ENCODE measurements at regions not wholly inside any gene's neighbourhood (a gene's known extent, or its start where the extent isn't known, plus 50 kb on each side); places are given as distances from the start of the nearest gene placed in this dataset.

GRCh38 chr9:24698881-24699518 lies 153.3 kb upstream of the IZUMO3 start:
- TF ChIP-seq ZNF274 (IDR thresholded peaks at IDR 0.05; ENCODE audit: low read depth, low read length) (no peak), YY1 (IDR thresholded peaks at IDR 0.05; ENCODE audit: insufficient read depth, insufficient read length) (no peak), SUZ12 (IDR thresholded peaks at IDR 0.05; ENCODE audit: extremely low read depth, insufficient read depth, insufficient read length) (no peak)
